Putamen (tissue), 1 donor: ENCODE measurements at regions not wholly inside any gene's neighbourhood (a gene's known extent, or its start where the extent isn't known, plus 50 kb on each side); places are given as distances from the start of the nearest gene placed in this dataset.
"Not testable (repeated sequence)": the region's sequence is repeated elsewhere in the genome, so short reads cannot be mapped to it uniquely, and the experiment has no call there.

Experiments used
- DNase-seq: peaks from one replicate; pipeline ENCODE4 v3.0.0-alpha.2; 2016; ENCODE audit warnings: low spot score

DNA sequence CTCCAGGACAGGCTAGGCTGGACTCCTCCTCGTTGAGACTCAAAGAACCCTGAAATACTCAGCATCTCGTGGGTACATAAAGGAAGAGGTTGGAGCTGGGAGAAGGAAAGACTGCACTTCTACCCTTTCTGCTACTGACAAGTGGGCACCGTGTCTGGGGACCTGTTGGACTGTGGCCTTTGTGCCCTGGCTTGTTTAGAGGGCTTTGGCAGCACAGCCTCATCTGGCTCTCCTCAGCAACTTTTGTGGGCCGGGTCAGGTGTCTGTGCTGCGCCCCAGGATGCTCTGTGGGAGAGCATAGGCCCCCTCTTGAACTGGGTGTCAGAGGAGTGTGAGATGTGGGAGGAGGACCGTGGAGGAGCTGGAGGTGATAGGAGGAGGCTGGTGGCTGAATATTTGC lies 142.4 kb downstream of the FCRL5 start:
- DNase-seq, result no peak

DNA sequence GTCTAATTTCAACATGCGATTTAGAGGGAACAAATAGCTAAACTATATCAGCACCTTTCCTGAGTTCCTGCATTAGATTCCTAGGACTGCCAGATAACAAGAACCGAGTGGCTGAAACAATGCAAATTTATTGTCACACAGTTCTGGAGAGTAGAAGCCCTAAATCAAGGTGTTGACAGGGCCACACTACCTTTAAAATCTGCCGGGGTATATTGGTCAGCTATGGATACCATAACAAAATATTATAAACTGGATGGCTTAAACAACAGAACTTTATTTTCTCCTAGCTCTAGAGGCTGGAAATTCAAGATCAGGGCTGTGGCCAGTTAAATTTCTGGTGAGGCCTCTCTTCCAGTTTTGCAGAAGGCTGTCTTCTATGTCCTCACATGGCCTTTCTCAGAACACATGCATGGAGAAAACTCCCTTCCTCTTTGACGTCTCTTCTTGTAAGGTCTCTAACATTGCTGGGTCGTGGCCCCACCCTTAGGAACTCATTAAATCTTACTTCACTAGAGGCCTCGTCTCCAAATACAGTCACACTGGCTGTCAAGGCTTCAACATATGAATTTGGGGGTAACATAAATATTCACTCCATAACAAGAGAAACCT lies 144.3 kb downstream of the FCRL5 start:
- no peak for DNase-seq

DNA sequence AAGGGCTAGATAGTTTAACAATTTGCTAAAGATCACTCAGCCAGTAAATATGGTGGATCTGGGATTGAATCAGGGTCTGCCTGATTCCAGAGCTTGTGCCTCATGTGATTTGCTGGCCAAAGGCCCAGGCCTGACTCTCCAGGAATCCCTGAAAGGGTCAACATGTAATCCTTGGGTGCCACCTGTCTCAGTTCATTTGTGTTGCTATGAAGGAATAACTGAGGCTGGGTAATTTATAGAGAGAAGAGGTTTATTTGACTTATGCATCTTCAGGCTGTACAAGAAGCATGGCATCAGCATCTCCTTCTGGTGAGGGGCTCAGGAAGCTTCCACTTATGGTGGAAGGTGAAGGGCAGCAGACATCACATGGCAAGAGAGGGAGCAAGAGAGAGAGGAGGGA lies 144.9 kb downstream of the FCRL5 start:
- DNase-seq, result no peak

DNA sequence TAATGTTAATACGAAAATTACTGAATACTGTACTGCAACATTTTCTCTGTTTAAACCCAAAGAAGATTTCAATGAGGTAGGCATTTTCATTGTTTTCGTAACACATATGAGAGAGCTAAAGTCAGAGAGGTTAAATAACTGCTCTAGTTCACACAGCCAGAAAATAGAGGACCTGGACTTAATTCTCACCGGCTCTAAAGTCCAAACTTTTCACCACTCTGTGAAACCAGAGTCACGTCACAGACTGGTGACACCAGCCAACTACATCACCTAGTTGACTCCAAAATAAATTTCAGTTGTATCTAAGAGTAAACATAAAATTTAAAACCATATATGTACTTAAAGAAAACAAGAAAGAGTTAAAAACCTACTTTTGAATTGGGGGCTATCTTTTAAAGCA lies 146.7 kb downstream of the FCRL5 start:
- no peak for DNase-seq

DNA sequence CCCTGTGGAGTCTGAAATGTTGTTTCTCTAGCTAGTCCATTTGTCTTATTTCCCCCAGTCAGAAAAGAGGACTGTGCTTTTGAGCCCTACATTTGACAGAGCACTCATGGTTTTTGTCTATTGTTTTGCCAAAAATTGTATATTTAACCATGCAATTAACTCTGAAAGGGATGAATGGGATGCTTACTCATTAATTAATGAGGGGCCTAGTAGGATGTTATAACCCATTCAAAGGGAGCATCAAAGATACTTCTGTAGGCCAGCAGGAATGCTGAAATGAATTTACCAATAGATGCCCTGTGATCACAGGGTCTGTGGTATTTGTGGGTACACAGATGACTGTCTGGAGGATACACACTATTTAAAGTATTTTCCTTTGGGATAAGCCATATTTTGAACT lies 147.7 kb downstream of the FCRL5 start:
- DNase-seq, result no peak

DNA sequence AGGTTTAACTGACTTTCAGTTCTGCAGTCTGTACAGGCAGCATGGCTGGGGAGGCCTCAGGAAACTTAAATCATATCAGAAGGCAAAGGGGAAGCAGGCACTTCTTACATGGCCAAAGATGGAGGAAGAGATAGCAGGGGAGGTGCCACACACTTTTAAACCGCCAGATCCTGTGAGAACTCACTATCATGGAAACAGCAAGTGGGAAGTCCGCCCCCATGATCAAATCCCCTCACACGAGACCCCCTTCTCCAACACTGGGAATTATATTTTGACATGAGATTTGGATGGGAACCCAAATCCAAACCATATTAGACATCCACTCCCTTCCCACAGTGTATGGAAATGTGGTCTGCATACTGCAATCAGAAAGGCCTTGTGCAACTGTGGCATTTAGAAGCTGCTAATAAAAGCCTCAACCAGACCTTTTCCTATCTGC lies 148.2 kb downstream of the FCRL5 start:
- DNase-seq, result no peak

DNA sequence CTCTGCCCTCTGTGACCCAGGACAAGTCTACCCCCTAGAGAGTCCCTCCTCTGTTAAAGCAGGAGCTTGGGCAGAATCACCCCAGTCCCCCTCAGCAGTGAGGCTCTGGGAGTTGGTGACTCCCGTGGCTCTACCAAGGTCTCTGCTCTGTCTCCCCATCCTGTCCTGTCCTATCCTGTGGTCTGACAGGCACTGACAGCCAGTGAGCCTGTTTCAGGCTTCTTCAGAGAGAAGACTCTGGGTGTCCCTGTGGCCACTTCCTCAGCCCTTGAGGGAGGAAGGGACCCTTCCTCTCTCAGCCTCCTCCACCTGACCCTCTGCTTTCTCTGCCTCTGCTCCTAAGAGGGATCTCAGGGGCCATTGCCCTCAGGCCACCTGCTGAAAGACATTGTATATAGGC lies 148.7 kb downstream of the FCRL5 start:
- DNase-seq, result no peak

DNA sequence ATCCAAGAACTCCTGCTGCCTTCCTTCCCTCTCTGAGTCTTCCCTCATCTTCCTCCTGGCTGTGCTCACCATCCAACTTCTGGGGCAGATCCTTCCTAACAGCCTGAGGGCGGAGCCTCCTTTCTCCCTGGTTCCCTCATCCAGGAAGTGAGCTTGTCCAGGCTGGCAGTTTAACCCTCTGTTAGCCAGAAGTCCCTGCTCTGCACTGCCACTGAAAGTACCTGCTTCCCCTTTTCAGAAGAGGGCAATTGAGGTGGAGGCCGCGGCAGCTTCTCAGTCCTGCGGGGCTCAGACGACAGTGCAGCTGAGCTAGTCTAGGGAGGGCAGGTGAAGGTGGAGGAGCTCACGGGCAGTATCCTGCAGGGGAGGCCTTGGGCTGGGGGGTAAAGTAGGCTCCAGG lies 149.1 kb downstream of the FCRL5 start:
- no peak for DNase-seq

DNA sequence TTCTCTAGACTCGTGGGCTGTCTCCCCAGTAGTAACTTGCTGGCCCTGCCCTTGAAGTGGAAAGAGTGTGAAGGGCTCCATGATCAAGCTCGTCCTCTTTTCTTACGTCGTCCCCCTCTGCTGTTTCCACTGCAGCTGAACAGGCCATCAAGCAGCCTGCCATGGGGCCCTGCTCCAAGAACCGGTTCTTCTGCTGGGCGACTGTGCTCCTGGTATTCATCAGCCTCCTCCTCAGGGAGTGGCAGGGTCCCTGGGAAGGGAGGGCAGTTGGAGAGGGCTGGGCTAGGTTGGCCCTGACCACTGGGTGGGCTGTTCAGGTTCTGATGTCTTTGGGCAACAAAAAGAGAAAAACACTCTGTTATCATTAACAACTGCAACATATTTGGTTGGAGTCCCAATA lies 151.5 kb downstream of the FCRL5 start:
- no peak for DNase-seq

DNA sequence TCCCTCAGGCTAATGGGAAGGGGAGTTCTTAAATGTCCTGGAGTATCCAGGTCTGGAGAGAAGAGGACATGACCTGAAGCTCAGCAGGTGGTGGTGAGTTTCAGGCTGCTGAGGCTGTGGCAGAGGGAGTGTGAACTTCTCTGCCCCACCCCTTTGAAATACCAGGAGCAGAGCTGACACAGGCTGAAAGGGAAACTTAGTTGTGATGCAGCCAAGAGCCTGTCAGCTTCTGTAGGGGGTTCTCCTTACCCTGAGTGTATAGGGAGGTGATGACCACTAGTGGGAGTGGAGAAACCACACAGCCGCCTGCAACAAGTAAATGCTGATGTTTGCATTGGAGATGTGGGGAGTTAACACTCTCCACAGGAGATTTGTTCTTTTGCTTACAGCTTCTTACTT lies 152.3 kb downstream of the FCRL5 start:
- DNase-seq, result no peak

DNA sequence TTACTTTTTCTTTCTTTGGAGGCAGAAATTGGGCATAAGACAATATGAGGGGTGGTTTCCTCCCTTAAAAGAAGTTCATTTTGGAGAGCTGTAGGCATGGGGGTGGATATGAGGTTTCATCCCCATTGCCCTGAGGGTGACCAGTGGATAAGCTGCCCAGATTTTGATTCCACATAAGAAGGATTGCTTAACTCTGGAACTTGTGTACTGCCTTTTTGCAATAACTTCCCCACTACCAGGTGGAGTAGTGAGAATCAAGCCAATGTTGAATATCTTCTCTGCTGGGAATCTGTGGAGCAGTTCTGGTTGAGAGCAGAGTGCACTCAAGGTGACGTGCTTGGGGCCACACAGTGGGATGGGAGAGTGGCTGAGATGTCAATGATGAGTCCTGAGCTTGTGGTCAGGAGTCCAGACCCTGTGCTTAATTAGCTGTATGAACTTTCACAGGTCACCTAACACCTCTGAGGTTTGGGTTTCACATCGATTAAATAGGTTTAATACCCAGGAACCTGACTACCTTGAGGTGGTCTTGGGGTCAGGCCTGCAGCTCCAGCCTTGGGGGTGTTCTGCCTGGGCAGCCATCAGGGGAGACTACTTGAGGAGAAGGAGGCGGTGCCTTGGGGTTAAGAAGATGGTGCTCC lies 152.9 kb downstream of the FCRL5 start:
- no peak for DNase-seq

DNA sequence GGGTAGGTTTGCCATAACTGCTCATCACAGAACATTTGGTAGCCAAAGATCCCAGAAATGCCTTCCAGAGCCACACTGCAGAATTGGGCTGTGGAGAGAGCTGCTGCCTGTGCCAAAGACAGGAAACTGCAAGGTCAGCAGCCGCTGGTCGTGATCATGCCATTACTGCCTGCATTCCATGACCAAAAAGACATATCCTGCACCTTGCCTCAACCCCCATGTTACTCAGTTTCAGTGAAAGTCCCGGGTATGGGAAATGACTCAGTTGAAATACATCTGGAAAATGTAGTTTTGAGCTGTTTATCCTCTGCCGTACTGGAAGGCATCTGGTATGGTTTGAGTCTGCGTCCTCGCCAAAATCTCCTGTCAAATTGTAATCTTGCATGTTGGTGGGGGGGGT lies 161.7 kb downstream of the FCRL5 start:
- DNase-seq, result no peak

DNA sequence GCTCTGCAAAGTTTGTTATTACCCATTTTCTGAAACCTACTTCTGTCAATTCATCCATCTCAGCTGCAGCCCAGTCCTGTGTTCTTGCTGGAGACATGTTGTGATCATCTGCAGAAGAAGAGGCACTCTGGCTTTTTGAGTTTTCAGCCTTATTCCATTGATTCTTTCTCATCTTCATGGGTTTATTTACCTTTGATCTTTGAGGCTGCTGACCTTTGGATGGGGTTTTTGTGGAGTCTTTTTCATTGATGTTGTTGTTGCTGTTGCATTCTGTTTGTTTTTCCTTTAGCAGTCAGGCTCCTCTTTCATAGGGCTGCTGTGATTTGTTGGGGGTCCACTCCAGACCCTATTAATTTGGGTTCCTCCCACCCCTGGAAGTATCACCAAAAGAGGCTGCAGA lies 164.3 kb downstream of the FCRL5 start:
- DNase-seq, result no peak

DNA sequence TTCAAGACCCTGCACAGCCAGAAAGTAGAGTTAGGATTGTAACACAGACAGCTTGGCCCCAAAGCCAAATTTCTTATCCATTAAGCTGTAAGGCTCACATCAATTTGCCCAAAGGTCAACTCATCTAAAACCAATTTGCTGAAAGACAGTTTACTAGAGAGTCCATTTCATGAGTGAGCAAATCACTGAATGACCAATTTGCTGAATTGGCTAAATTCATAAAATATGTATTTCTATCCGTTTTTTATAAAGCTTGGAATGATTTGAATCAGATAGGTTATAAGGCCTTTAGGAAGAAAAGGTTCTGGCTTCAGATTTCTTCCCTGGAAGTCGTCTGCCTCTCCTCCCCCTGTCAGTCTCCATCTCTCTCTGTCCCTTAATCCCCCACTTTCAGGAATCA lies 168.1 kb downstream of the FCRL5 start:
- no peak for DNase-seq

DNA sequence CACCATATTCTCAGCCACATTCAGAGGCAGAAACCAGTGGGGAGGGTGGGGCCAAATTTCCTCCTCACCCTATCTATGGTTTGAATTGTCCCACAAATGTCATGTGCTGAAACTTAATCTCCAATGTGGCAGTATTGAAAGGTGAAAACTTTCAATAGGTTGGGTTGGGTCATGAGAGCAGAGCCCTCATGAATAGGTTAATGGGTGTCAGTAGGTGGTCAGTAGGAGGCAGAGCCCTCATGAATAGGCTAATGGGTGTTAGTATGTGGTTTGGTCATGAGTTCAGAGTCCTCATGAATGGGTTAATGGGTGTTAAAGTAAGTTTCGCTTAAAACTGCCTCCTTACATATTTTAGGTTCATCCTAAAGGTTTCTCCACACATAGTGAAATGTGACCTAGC lies 170.0 kb downstream of the FCRL5 start:
- no peak for DNase-seq

DNA sequence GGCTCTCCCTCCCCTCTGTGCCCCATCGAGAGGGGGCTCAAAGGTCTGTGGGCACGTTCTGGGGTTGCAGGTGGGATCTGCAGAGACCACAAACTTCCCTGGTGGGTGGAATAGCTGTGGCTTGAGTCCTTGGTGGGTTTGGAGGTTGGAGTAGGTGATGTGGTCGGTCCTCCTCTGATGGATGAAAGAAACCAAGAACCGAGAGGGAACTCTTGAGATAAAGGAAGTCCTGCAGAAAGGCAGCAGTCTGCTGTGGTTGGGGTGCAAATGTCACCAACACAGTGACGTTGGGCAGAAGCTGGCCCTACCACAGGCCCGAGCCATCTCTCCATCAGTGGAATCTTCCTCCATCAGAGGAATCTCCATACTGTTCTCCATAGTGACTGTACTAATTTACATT lies 171.8 kb downstream of the FCRL5 start:
- no peak for DNase-seq

DNA sequence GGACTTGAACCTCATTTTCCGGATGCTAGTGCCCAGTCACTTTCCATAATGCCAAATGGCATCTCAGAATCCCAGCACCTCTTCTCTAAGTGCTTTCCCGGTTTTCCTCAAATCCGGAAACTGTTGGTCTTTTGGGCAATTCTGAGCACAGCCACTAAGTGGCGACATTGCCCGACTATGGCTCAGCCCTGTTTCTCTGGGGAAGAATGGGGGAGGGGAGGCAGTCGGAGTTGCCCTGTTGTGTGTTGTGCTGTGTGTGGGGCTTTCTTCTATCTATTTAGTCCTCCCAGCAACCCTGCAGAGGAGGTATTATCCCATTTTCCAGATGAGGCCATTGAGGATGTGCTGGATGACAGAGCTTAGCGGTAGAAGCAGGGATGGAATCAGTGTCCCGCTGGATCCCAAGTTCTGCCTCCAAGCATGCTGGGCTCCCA lies 175.0 kb downstream of the FCRL5 start:
- not testable (repeated sequence) for DNase-seq

DNA sequence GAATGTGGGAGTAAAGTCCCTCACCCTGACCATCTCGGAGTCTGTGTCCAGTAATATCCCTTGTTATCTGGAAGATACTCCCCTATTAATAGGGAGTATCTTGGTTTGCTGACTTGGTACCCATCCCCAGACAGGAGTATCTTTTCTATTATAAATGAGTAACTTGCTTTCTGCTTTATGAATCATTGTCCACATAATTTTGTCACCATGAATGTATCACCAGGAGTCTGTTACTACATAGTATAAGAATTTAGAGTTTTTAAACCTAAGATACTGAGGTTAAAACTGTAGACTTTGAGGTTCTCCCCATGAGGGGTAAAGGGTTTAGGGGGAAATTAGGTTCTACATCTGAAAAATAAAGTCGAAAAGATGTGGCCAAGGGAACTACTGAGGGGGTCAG lies 175.6 kb downstream of the FCRL5 start:
- DNase-seq, result no peak

DNA sequence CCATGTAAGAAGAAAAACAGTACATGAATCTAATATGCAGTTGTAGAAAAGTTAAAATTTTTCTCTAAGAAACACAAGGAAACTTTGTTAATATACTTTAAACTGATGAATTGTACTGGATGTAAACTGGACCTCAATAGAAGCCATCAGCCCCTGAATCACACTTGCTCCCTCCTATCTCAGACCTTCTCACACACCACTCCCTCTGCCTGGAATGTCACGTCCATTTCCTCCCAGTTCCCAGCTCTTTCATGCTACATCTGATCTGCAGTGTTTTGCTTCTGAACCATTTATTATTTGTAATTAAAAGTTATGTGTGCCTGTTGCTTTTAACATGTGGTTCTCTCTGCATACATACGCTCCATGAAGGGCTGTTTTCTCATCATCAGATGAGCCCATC lies 180.0 kb downstream of the FCRL5 start:
- DNase-seq, result not testable (repeated sequence)

DNA sequence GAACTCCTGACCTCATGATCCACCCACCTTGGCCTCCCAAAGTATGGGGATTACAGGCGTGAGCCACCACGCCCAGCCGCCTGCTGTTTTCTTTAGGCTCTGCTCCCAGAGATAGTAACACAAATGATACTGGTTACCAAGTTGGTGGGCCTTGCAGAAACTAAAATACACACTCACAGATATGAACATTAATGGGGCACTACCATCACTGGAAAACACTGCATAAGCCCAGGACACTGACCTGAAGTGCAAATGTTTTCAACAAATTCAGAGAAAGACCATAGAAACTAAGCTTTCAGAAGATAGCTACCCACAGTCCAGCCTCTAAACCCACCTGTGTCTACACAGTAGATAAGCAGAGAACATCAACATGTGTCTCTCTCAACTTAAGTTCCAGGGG lies 180.5 kb downstream of the FCRL5 start:
- DNase-seq, result no peak

DNA sequence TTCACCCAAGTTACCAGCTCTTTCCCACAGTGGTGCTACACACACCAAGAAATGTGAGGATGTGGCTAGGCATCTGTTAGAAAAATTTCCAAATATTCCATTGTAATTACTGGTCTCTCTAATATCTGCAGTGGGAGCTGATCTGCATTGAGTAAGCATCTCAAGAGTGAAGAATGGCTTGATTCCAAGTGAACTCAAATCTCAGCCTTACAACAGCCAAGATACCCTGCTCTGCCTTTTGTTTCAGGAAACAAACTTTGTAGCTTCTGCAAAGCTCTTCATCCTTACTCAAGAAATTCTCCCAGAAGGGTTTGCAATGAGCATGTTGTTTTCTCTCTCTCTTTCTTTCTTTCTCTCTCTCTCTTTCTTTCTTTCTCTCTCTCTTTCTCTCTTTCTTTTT lies 181.1 kb downstream of the FCRL5 start:
- no peak for DNase-seq

DNA sequence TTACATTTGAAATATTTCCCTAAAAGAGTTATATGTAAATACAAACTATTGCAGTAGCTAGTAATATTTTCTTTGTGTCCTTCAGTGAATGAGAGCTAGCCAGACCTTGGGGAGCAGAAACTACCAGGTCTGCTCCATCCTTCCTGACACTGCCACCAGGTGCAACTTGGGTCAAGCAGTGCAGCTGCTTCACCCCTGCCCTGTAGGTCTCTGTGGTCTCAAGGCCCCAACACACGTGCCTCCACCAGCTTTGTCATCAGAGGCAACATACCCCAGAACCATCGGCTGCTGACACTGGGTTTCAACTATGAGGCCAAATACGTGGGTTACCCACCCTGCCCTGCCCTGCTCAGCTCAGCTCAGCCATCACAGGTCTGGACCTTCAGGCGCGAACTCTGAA lies 181.6 kb downstream of the FCRL5 start:
- no peak for DNase-seq

DNA sequence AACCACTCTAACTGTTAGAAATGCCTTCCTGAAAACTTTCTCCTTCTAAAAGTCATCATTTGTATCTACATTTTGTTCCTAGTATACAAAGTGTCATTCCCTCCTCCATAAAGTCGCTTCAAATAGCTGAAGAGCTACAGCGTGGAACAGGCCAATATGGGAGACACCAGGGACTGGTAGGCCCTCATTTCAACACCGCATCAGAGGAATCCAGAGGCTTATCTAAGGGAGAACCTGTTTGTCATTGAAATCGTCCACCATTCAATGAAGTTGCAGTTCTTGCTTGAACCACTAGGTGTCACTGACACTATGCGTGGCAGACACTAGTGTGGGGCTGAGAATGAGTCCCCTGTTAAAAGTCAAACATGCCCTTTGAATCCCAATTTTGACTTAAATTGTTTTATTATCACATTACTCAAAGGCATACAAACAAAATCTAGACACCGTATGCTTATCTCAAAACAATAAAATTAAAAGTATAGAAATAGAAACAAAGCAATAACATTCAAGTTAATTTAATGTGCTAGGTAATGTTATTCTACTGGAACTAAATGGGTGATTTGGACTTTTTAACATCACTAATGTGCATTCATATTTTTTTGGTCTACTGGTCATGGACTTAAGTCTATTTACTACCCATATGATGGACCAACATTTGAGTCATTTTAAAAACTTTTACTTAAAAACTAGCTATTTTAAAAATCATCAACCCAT lies 182.3 kb downstream of the FCRL5 start:
- peak; percentile 12 for DNase-seq

DNA sequence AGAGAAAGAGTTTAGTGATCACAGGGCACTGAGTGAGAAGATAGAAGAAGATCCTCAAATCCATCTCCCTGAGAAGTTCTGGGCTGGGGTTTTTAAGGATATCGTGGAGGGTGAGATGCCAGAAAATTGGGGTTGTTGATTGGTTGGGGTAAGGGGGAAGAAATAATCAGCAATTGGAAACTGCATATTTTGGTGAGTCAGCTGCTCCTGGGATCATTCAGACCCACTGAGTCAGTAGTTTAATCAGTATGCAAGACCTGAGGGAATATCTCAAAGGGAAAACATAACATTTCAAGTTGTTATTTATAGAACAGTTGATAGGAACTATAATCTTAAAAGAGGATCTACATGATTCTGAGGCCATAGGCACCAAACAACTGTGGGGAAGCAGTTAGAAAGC lies 183.4 kb downstream of the FCRL5 start:
- not testable (repeated sequence) for DNase-seq
